ENCODE measurements at regions not wholly inside any gene's neighbourhood (a gene's known extent, or its start where the extent isn't known, plus 50 kb on each side); places are given as distances from the start of the nearest gene placed in this dataset.

DNA sequence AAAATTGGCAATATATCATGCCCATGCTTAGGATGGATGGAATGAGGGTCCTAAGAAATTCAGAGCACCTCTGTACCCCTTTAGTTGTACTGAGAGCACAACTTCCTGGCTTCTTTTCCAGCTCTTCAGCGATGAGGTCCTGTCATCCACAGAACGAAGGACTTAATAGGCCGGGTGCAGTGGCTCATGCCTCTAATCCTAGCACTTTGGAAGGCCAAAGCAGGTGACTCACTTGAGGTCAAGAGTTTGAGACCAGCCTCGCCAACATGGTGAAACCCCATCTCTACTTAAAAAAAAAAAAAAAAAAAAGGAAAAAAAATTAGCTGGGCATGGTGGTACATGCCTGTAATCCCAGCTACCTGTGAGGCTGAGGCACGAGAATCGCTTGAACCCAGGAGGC is 125.3 kb upstream of the BMAL1 start:
- TF ChIP-seq, protein P1, sequence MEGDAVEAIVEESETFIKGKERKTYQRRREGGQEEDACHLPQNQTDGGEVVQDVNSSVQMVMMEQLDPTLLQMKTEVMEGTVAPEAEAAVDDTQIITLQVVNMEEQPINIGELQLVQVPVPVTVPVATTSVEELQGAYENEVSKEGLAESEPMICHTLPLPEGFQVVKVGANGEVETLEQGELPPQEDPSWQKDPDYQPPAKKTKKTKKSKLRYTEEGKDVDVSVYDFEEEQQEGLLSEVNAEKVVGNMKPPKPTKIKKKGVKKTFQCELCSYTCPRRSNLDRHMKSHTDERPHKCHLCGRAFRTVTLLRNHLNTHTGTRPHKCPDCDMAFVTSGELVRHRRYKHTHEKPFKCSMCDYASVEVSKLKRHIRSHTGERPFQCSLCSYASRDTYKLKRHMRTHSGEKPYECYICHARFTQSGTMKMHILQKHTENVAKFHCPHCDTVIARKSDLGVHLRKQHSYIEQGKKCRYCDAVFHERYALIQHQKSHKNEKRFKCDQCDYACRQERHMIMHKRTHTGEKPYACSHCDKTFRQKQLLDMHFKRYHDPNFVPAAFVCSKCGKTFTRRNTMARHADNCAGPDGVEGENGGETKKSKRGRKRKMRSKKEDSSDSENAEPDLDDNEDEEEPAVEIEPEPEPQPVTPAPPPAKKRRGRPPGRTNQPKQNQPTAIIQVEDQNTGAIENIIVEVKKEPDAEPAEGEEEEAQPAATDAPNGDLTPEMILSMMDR (IDR thresholded peaks at IDR 0.05; ENCODE audit: extremely low read depth in 1 of 2, insufficient read depth in 1 of 2, low read depth in 1 of 2, low read length in 2 of 2): no peak
- TF ChIP-seq POLR2A (IDR thresholded peaks at IDR 0.05; ENCODE audit: low read depth, low read length) (no peak), POLR2AphosphoS5 (IDR thresholded peaks at IDR 0.05; ENCODE audit: insufficient read depth, low read depth, low read length) (no peak), FOS (IDR thresholded peaks at IDR 0.05; ENCODE audit: borderline replicate concordance, insufficient read depth, low read length) (no peak), JUN (IDR thresholded peaks at IDR 0.05; ENCODE audit: borderline replicate concordance, insufficient read depth, insufficient read length, low read depth) (no peak), MYC (IDR thresholded peaks at IDR 0.05; ENCODE audit: low read depth, low read length) (no peak), EZH2 (IDR thresholded peaks at IDR 0.05; ENCODE audit: borderline replicate concordance, low read depth, low read length, severe bottlenecking) (no peak)
- TF ChIP-seq, protein P2, sequence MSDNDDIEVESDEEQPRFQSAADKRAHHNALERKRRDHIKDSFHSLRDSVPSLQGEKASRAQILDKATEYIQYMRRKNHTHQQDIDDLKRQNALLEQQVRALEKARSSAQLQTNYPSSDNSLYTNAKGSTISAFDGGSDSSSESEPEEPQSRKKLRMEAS (IDR thresholded peaks at IDR 0.05; ENCODE audit: insufficient read depth, insufficient read length): no peak

Data from endothelial cell of umbilical vein (primary cell).